Liver (tissue), 8 donors: ENCODE measurements at regions not wholly inside any gene's neighbourhood (a gene's known extent, or its start where the extent isn't known, plus 50 kb on each side); places are given as distances from the start of the nearest gene placed in this dataset.

ENCODE experiments used
- DNase-seq: peaks from one replicate; pipeline ENCODE4 v3.0.0-alpha.2; 2017; ENCODE audit warnings: low spot score
- H3K27ac ChIP-seq, 2 donors: one replicate each; pipeline ENCODE4 v1.7.0; 2013; ENCODE audit warnings: inconsistent platforms in 2 of 2, low read length in 2 of 2, control low read depth in 1 of 2, low read depth in 1 of 2, mild to moderate bottlenecking in 1 of 2
- H3K27me3 ChIP-seq, 4 donors: one replicate each; pipeline versions ENCODE4 v1.6.1 to v1.7.0; 2013; ENCODE audit warnings: low read length in 3 of 4, inconsistent platforms in 1 of 4, mild to moderate bottlenecking in 1 of 4, moderate library complexity in 1 of 4; ENCODE audit not compliant: control insufficient read depth in 4 of 4, insufficient read depth in 4 of 4
- H3K36me3 ChIP-seq, 4 donors: one replicate each; pipeline versions ENCODE4 v1.6.1 to v1.7.0; 2013; ENCODE audit warnings: low read length in 3 of 4, mild to moderate bottlenecking in 3 of 4, low read depth in 1 of 4, moderate library complexity in 1 of 4; ENCODE audit not compliant: control insufficient read depth in 4 of 4, insufficient read depth in 3 of 4
- H3K4me1 ChIP-seq, 4 donors: one replicate each; pipeline versions ENCODE4 v1.6.1 to v1.7.0; 2013; ENCODE audit warnings: low read length in 3 of 4, mild to moderate bottlenecking in 3 of 4, moderate library complexity in 1 of 4; ENCODE audit not compliant: control insufficient read depth in 4 of 4, insufficient read depth in 4 of 4
- H3K4me3 ChIP-seq, 3 donors: one replicate each; pipeline versions ENCODE4 v1.6.1 to v1.7.0; 2013; ENCODE audit warnings: low read length in 3 of 3, control low read depth in 1 of 3, low read depth in 1 of 3, mild to moderate bottlenecking in 1 of 3
- H3K9ac ChIP-seq, 2 donors: one replicate each; pipeline ENCODE4 v1.7.0; 2013; ENCODE audit warnings: low read length in 2 of 2, mild to moderate bottlenecking in 2 of 2, moderate library complexity in 2 of 2, control low read depth in 1 of 2, low read depth in 1 of 2
- H3K9me3 ChIP-seq, 4 donors: one replicate each; pipeline versions ENCODE4 v1.6.1 to v1.7.0; 2013; ENCODE audit warnings: low read length in 3 of 4; ENCODE audit not compliant: control insufficient read depth in 4 of 4
- ATF3 ChIP-seq: IDR thresholded peaks from 2 replicates; pipeline ENCODE4 v1.6.1; 2016; ENCODE audit warnings: antibody characterized with exemption
- CTCF ChIP-seq: fragments of 150-350 bp; IDR thresholded peaks from 2 replicates; pipeline ENCODE4 v1.5.1; 2017; ENCODE audit warnings: improper control_type of control experiment, low read depth, low read length; ENCODE audit not compliant: missing input control
- EGR1 ChIP-seq, 2 donors: IDR thresholded peaks; 2 replicates each; pipeline ENCODE4 v1.6.1; 2016 to 2018; ENCODE audit warnings: antibody characterized with exemption in 2 of 2, low read depth in 2 of 2
- GABPA ChIP-seq, 2 donors: IDR thresholded peaks in 1 of 2; conservative IDR thresholded peaks in 1 of 2; 2 replicates each; pipeline ENCODE4 v1.6.1; 2016; ENCODE audit warnings: antibody characterized with exemption in 2 of 2, mild to moderate bottlenecking in 1 of 2, moderate library complexity in 1 of 2
- HNF4A ChIP-seq, 2 donors: conservative IDR thresholded peaks; 2 replicates each; pipeline ENCODE4 v1.6.1; 2016; ENCODE audit warnings: antibody characterized with exemption in 2 of 2, mild to moderate bottlenecking in 2 of 2
- HNF4G ChIP-seq: IDR thresholded peaks from 2 replicates; pipeline ENCODE4 v1.6.1; 2016; ENCODE audit warnings: antibody characterized with exemption
- JUND ChIP-seq, 2 donors: IDR thresholded peaks; 2 replicates each; pipeline ENCODE4 v1.6.1; 2016; ENCODE audit warnings: antibody characterized with exemption in 2 of 2
- MAX ChIP-seq: IDR thresholded peaks from 2 replicates; pipeline ENCODE4 v1.6.1; 2016; ENCODE audit warnings: antibody characterized with exemption
- NR2F2 ChIP-seq: IDR thresholded peaks from 2 replicates; pipeline ENCODE4 v1.6.1; 2016; ENCODE audit warnings: antibody characterized with exemption
- RAD21 ChIP-seq, 2 donors: IDR thresholded peaks; 2 replicates each; pipeline ENCODE4 v1.6.1; 2016; ENCODE audit warnings: antibody characterized with exemption in 2 of 2, mild to moderate bottlenecking in 2 of 2
- REST ChIP-seq: IDR thresholded peaks from 2 replicates; pipeline ENCODE4 v1.6.1; 2016; ENCODE audit warnings: antibody characterized with exemption, mild to moderate bottlenecking
- YY1 ChIP-seq: IDR thresholded peaks from 2 replicates; pipeline ENCODE4 v1.6.1; 2016; ENCODE audit warnings: antibody characterized with exemption, mild to moderate bottlenecking
- ZBTB33 ChIP-seq: IDR thresholded peaks from 2 replicates; pipeline ENCODE4 v1.6.1; 2016; ENCODE audit warnings: antibody characterized with exemption
- WGBS: extraction: QIAGEN DNeasy Blood & Tissue Kit; methylation state at CpG from one replicate; pipeline ENCODE4 v1.1.7; 2013; 5-methylcytosine and 5-hydroxymethylcytosine counted together
- donor health status: healthy.
- donor health status: healthy.
- donor health status: healthy.
- donor health status: healthy.
- donor health status: healthy.

- no peak for TF ChIP-seq REST
- no peak for TF ChIP-seq NR2F2
- no peak for TF ChIP-seq JUND (IDR thresholded peaks at IDR 0.05)
Observed at GRCh38 chr13:72435251-72435650, 292.2 kb downstream of the MZT1 start (continued).

GRCh38 chr13:72431981-72432682 is 295.3 kb downstream of the MZT1 start:
- WGBS: 88% methylated on average over 3 of the region's 3 CpGs
- no peak overlapping the region for H3K4me3 ChIP-seq

GRCh38 chr13:72430923-72431322 is 296.5 kb downstream of the MZT1 start:
- no peak overlapping the region for H3K27ac ChIP-seq
- H3K9ac ChIP-seq: no peak overlapping the region
- TF ChIP-seq ZBTB33 (no peak), MAX (no peak), CTCF (no peak), EGR1 (IDR thresholded peaks at IDR 0.05; ENCODE audit: low read depth in 2 of 2) (no peak), GABPA (IDR thresholded peaks at IDR 0.05 in 1 of 2, conservative IDR thresholded peaks at IDR 0.05 in 1 of 2) (no peak), HNF4A (conservative IDR thresholded peaks at IDR 0.05) (no peak), NR2F2 (no peak), ATF3 (no peak), HNF4G (no peak), RAD21 (IDR thresholded peaks at IDR 0.05) (no peak), JUND (IDR thresholded peaks at IDR 0.05) (no peak)
- H3K9me3 ChIP-seq: no peaks in the 10 kb centered on the region
- no peaks in the 10 kb centered on the region for H3K27me3 ChIP-seq
- no peak for DNase-seq
- H3K4me3 ChIP-seq: no peak overlapping the region
- no peaks in the 10 kb centered on the region for H3K36me3 ChIP-seq
- no peaks in the 10 kb centered on the region for H3K4me1 ChIP-seq
- WGBS: 69% methylated on average over 4 of the region's 4 CpGs

More at GRCh38 chr13:72431981-72432682, 295.3 kb downstream of the MZT1 start:
- H3K9me3 ChIP-seq: no peaks in the 10 kb centered on the region
- no peaks in the 10 kb centered on the region for H3K4me1 ChIP-seq
- no peak overlapping the region for H3K9ac ChIP-seq
- no peaks in the 10 kb centered on the region for H3K27me3 ChIP-seq
- H3K27ac ChIP-seq: no peak overlapping the region
- DNase-seq: no peak
- H3K36me3 ChIP-seq: no peaks in the 10 kb centered on the region
- TF ChIP-seq EGR1 (IDR thresholded peaks at IDR 0.05; ENCODE audit: low read depth in 2 of 2): no peak
- TF ChIP-seq HNF4G: no peak
- no peak for TF ChIP-seq RAD21 (IDR thresholded peaks at IDR 0.05)
- TF ChIP-seq YY1: no peak
